ENCODE measurements at regions not wholly inside any gene's neighbourhood (a gene's known extent, or its start where the extent isn't known, plus 50 kb on each side); places are given as distances from the start of the nearest gene placed in this dataset.

- TF ChIP-seq POLR2A (IDR thresholded peaks at IDR 0.05; ENCODE audit: low read depth, low read length) (no peak), SUZ12 (IDR thresholded peaks at IDR 0.05; ENCODE audit: unreplicated experiment) (no peak), CHD1 (IDR thresholded peaks at IDR 0.05; ENCODE audit: low read depth, low read length) (no peak), CHD4 (IDR thresholded peaks at IDR 0.05) (no peak), RAD21 (IDR thresholded peaks at IDR 0.05; ENCODE audit: insufficient read depth, low read depth, low read length) (no peak), TAF1 (IDR thresholded peaks at IDR 0.05; ENCODE audit: borderline replicate concordance, low read depth, low read length) (no peak)
- TF ChIP-seq, protein P1, sequence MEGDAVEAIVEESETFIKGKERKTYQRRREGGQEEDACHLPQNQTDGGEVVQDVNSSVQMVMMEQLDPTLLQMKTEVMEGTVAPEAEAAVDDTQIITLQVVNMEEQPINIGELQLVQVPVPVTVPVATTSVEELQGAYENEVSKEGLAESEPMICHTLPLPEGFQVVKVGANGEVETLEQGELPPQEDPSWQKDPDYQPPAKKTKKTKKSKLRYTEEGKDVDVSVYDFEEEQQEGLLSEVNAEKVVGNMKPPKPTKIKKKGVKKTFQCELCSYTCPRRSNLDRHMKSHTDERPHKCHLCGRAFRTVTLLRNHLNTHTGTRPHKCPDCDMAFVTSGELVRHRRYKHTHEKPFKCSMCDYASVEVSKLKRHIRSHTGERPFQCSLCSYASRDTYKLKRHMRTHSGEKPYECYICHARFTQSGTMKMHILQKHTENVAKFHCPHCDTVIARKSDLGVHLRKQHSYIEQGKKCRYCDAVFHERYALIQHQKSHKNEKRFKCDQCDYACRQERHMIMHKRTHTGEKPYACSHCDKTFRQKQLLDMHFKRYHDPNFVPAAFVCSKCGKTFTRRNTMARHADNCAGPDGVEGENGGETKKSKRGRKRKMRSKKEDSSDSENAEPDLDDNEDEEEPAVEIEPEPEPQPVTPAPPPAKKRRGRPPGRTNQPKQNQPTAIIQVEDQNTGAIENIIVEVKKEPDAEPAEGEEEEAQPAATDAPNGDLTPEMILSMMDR (IDR thresholded peaks at IDR 0.05 in 2 of 3, conservative IDR thresholded peaks at IDR 0.05 in 1 of 3; ENCODE audit: control insufficient read depth in 2 of 3, extremely low read depth in 1 of 3, insufficient read depth in 1 of 3, low read depth in 3 of 3, low read length in 3 of 3): no peak
Measured at GRCh38 chr7:109351493-109351892, 781.8 kb downstream of the DNAJB9 start.
